ENCODE measurements at regions not wholly inside any gene's neighbourhood (a gene's known extent, or its start where the extent isn't known, plus 50 kb on each side); places are given as distances from the start of the nearest gene placed in this dataset.

- in situ Hi-C loops (cut with HindIII; ENCODE audit: low sequenced_read_pairs) = no loop called here
- DNase-seq (ENCODE audit: low spot score) = no peak
Measured at GRCh38 chr2:220315098-220315823, 687.8 kb downstream of the SLC4A3 start.

GRCh38 chr2:220318037-220318436, 690.6 kb downstream of the SLC4A3 start:
- in situ Hi-C loops (cut with HindIII; ENCODE audit: low sequenced_read_pairs) = no loop called here

DNA sequence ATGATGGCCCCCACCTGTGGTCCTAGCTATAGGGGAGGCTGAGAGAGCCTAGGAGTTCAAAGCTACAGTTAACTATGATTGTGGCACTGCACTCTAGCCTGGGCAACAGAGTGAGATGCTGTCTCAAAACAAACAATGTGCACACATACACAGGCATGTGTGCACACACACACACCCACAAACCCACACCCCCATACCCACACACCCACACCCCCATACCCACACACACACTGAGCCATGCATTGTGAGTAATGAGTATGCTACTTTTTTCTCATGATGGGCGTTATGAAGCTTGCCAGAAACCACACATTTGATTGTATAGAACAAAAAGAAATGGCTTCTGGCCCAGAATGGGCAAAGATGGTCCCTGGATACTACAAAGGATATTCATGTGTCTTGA, 691.1 kb downstream of the SLC4A3 start:
- in situ Hi-C loops (cut with HindIII; ENCODE audit: low sequenced_read_pairs) = no loop called here
- DNase-seq (ENCODE audit: low spot score) = no peak

More at GRCh38 chr2:220318037-220318436, 690.6 kb downstream of the SLC4A3 start:
- no peak for DNase-seq (ENCODE audit: low spot score)

DNA sequence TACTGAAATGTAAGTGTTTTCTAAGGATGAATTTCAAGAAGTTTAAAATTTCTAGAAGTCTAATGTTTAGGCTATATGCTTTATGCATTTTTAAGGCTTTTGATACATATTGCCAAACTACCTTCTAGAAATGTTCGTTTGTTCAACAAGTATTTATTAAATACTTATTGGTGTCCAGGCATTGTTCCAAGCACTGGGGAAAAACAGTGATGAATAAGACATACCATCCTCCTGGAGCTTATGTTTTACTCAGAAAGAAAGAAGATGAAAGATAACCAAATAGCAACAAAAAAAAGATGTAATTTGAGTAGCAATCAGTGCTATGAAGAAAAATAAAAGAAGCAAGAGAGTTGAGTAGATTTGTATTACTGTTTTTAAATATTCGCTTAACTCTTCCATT, 692.9 kb downstream of the SLC4A3 start:
- in situ Hi-C loops (cut with HindIII; ENCODE audit: low sequenced_read_pairs) = no loop called here
- DNase-seq (ENCODE audit: low spot score) = no peak

DNA sequence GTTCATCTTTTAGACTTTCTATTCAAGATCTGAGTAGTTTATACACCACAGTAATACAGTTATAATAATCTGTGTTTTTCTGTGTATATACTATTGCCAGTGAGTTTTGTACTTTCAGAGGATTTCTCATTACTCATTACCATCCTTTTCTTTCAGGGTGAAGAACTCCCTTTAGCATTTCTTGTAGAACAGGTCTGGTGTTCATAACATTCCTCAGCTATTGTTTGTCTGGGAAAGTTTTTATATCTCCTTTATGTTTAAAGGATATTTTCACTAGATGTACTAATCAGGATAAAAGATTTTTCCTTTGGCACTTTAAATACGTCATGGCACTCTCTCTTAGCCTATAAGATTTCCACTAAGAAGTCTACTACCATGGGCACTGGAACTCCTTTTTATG, 705.5 kb downstream of the SLC4A3 start:
- DNase-seq (ENCODE audit: low spot score) = no peak
- in situ Hi-C loops (cut with HindIII; ENCODE audit: low sequenced_read_pairs) = no loop called here

- no peak for DNase-seq (ENCODE audit: low spot score)
- in situ Hi-C loops (cut with HindIII; ENCODE audit: low sequenced_read_pairs) = no loop called here
Measured at GRCh38 chr2:220334210-220334609, 706.8 kb downstream of the SLC4A3 start.

GRCh38 chr2:220334871-220335590, 707.6 kb downstream of the SLC4A3 start:
- no peak for DNase-seq (ENCODE audit: low spot score)

DNA sequence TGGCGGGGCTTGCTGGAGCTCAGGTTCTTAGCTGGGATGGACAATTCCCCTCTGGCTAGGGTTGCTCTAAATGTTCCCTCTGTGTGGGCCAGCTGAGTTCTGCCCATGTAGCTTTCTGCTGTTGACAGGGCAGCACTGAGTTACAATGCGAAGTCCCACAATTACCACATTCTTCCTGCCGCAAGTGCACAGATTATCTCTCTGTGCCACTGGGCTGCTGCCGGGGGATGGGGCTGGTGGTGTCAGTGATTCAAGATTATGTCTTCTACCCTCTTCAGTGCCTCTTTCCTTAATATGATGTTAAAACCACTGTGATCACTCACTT, 708.1 kb downstream of the SLC4A3 start:
- in situ Hi-C loops (cut with HindIII; ENCODE audit: low sequenced_read_pairs) = no loop called here
- no peak for DNase-seq (ENCODE audit: low spot score)

More at GRCh38 chr2:220334871-220335590, 707.6 kb downstream of the SLC4A3 start:
- in situ Hi-C loops (cut with HindIII; ENCODE audit: low sequenced_read_pairs) = no loop called here

- DNase-seq (ENCODE audit: low spot score) = no peak
- in situ Hi-C loops (cut with HindIII; ENCODE audit: low sequenced_read_pairs) = no loop called here
Measured at GRCh38 chr2:220336771-220337170, 709.3 kb downstream of the SLC4A3 start.

GRCh38 chr2:220337611-220338440, 710.4 kb downstream of the SLC4A3 start:
- DNase-seq (ENCODE audit: low spot score) = no peak
- in situ Hi-C loops (cut with HindIII; ENCODE audit: low sequenced_read_pairs) = no loop called here

GRCh38 chr2:220341014-220341413, 713.6 kb downstream of the SLC4A3 start:
- no peak for DNase-seq (ENCODE audit: low spot score)
- in situ Hi-C loops (cut with HindIII; ENCODE audit: low sequenced_read_pairs) = no loop called here

DNA sequence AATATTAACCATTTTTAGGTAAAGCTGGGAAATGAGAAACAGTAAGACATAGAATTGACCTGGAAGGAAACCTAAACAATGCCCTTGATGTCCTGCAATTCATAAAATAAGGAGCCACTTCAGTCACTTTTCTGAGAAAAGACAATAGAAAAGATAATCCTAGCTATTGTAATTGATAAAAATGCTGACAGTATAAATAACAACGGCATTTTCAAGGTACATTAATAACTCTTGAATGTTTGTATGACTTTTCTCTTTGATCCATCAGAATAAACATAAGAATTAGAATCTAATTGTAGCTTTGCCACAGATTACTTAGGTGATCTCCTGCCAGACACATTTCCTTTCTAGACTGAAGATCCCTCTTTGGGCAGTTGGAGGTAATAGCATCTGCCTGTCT, 719.5 kb downstream of the SLC4A3 start:
- DNase-seq (ENCODE audit: low spot score) = no peak
- in situ Hi-C loops (cut with HindIII; ENCODE audit: low sequenced_read_pairs) = no loop called here

DNA sequence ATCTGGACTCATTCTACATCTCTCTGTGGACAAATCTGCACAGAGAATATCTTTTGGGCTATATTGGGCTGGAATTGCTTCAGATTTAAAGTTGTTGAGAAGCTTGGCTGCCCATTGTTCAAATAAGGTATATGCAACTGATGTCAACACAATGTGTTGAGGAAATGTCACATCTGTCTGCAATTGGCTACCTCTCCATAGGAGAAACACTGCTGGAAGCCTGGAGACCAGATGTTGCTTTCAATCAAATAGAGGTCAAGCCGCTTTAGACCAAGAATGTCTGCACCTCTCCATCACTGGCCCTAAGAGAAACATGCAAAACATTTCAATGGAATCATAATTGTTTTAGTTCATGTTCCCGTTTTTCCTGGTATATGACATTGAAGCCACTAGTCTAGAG, 720.2 kb downstream of the SLC4A3 start:
- DNase-seq (ENCODE audit: low spot score) = no peak
- in situ Hi-C loops (cut with HindIII; ENCODE audit: low sequenced_read_pairs) = no loop called here

DNA sequence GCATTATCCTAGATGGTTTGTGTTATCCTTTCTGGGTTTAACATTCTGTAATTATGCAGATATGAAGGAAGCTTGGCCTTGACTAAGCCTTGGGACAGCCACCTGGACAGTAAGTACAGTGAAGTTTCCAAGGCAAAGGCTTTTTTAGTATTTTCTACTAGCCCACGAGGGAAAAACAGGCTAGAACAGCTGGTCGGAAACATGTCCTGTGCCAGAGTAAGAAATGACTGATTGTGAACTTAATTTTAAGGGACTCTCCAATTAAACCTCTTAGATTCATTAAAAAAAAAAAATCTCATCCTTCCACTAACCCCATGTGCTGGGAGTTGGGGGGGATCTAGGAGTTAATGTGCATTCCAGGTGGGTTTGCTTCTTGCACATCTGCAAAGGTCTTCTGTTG, 720.8 kb downstream of the SLC4A3 start:
- no peak for DNase-seq (ENCODE audit: low spot score)
- in situ Hi-C loops (cut with HindIII; ENCODE audit: low sequenced_read_pairs) = no loop called here

- in situ Hi-C loops (cut with HindIII; ENCODE audit: low sequenced_read_pairs) = no loop called here
- DNase-seq (ENCODE audit: low spot score) = no peak
Measured at GRCh38 chr2:220353897-220354296, 726.5 kb downstream of the SLC4A3 start.

GRCh38 chr2:220356076-220356475, 728.6 kb downstream of the SLC4A3 start:
- in situ Hi-C loops (cut with HindIII; ENCODE audit: low sequenced_read_pairs) = no loop called here
- DNase-seq (ENCODE audit: low spot score) = no peak

GRCh38 chr2:220365023-220365422, 737.6 kb downstream of the SLC4A3 start:
- no peak for DNase-seq (ENCODE audit: low spot score)
- in situ Hi-C loops (cut with HindIII; ENCODE audit: low sequenced_read_pairs) = no loop called here

GRCh38 chr2:220366765-220367164, 739.3 kb downstream of the SLC4A3 start:
- in situ Hi-C loops (cut with HindIII; ENCODE audit: low sequenced_read_pairs) = no loop called here
- DNase-seq (ENCODE audit: low spot score) = no peak

DNA sequence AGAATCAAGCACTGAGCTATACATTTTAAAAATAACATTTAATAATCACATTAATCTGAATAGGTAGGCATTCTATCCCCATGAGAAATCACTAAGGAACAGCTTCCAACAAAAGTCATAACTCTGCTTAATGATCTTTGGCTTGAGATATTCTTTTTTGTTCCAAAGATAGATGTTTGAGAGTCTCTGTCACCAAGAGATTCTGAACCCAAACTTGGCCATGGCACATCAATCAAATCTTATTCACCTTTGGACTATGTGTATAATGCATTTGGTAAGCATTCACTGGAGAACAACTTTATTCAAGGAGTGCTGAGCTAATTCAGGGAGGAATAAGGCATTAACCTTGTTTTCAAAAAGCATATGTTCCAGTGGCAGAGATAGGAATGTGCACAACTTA, 743.3 kb downstream of the SLC4A3 start:
- DNase-seq (ENCODE audit: low spot score) = no peak
- in situ Hi-C loops (cut with HindIII; ENCODE audit: low sequenced_read_pairs) = no loop called here

DNA sequence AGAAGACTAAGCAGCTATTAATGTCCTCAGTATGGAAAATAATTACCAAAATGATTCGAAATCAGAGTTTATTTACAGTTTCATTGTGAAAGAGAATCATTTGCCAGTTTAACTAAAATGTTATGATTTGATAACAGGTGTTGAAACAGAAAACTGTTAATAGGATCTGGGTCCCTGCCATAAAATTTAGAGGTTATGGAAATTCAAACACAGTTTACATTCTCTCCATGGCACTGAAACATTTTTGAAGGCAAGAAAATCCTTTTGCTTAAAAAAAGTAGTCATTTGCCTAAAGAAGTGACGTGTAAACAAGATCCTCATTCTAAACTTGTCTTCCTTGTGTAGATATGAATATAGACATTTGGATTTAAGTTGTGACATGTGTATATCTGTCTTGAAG, 743.8 kb downstream of the SLC4A3 start:
- no peak for DNase-seq (ENCODE audit: low spot score)
- in situ Hi-C loops (cut with HindIII; ENCODE audit: low sequenced_read_pairs) = no loop called here

All from G401 (cell line).